Gastroesophageal sphincter (tissue), 3 donors: ENCODE measurements at regions not wholly inside any gene's neighbourhood (a gene's known extent, or its start where the extent isn't known, plus 50 kb on each side); places are given as distances from the start of the nearest gene placed in this dataset.

Experiments used
- EP300 ChIP-seq: sonication (generic); formaldehyde crosslinking; IDR thresholded peaks from one replicate; pipeline ENCODE4 v1.6.1; 2017; ENCODE audit warnings: antibody characterized with exemption, mild to moderate bottlenecking
- POLR2A ChIP-seq, 2 donors: fragments of 450-650 bp; IDR thresholded peaks; one replicate each; pipeline ENCODE4 v1.6.1; 2017; ENCODE audit warnings: antibody characterized with exemption in 2 of 2, mild to moderate bottlenecking in 2 of 2, moderate library complexity in 1 of 2
- TF ChIP-seq, protein P1 (sequence below), 4 experiments: fragments of 200-600 bp in 2 of 4; fragments of 450-650 bp in 2 of 4; sonication (generic) in 1 of 4; IDR thresholded peaks; one replicate each; pipeline ENCODE4 v1.5.1; 2017 to 2019; ENCODE audit warnings: antibody characterized with exemption in 4 of 4, mild to moderate bottlenecking in 2 of 4, moderate library complexity in 2 of 4

DNA sequence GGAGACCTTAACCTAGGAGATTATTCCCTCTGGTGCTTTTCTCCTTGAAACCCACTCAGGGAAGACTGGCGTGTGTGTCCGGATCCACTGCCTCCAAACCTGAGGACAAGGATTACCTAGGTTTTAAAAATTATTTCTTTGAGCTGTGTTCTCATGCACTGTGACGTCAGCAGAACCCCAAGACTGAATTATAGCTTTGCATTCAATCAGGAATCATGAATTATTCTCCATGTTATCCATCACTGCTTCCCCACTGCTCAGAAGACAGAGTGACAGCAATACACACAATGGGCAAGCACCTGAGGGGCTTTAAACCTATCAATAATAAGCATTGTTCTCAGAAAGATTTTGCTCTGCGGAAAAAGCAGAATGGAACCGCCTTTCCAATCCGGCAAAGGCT lies 253.2 kb upstream of the FOXD3 start:
- TF ChIP-seq, protein P1, sequence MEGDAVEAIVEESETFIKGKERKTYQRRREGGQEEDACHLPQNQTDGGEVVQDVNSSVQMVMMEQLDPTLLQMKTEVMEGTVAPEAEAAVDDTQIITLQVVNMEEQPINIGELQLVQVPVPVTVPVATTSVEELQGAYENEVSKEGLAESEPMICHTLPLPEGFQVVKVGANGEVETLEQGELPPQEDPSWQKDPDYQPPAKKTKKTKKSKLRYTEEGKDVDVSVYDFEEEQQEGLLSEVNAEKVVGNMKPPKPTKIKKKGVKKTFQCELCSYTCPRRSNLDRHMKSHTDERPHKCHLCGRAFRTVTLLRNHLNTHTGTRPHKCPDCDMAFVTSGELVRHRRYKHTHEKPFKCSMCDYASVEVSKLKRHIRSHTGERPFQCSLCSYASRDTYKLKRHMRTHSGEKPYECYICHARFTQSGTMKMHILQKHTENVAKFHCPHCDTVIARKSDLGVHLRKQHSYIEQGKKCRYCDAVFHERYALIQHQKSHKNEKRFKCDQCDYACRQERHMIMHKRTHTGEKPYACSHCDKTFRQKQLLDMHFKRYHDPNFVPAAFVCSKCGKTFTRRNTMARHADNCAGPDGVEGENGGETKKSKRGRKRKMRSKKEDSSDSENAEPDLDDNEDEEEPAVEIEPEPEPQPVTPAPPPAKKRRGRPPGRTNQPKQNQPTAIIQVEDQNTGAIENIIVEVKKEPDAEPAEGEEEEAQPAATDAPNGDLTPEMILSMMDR (IDR thresholded peaks at IDR 0.05), result no peak
- TF ChIP-seq EP300, result no peak
- no peak for TF ChIP-seq POLR2A (IDR thresholded peaks at IDR 0.05)
